ENCODE measurements at regions not wholly inside any gene's neighbourhood (a gene's known extent, or its start where the extent isn't known, plus 50 kb on each side); places are given as distances from the start of the nearest gene placed in this dataset.

DNA sequence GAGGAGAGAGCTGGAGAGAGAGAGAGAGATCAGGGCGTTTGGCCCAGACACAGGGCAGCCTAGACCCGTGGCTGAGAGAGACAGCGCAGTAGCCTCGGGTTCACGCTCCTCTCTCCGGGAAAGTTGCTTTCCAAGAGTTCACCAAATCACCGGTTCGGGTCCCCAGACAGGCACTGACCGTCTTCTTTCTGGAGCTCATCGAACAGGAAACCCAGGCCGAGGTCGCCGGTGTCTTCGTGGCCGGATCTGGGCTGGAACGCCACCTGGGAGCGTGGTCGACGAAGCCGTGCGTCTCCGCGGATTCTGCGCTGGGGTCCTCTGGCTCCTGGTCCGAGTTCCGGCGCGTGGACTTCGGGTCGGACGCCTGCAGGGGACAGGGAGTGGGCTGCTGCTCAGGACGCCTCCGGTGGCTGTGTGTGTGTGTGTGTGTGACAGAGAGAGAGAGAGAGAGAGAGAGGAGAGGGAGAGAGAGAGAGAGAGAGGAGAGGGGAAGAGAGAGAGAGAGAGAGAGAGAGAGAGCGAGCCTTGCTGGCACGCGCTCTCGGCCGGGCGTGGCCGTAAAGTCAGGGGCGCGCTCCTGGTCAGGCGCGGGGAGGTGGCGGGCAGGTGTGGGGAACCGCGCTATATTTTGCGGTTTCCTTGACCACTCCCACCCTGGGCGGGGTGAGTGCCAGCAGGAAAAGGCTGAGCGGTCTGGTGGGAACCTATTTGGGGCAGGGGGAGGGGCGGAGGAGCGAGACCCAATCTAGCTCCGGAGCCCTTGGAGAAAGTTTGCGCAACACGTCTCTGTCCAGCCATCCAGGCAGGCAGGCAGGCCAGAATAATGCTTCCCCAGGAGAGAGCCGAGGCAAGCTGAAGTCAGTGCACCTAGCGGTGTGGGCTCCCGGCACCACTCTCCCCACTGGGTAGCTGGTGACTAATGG, 62.1 kb downstream of the RHOXF2B start (continued):
- TF ChIP-seq ZNF169 (tag by site-specific recombination; IDR thresholded peaks at IDR 0.05), result no peak

- no peaks in the 10 kb centered on the region for H3K36me3 ChIP-seq (ENCODE audit: control insufficient read depth in 2 of 2, insufficient read depth in 1 of 2, low read length in 2 of 2)
- no peaks in the 10 kb centered on the region for H3K4me1 ChIP-seq (ENCODE audit: control insufficient read depth, insufficient read depth, low read length)
- no peak overlapping the region for H3K27ac ChIP-seq (ENCODE audit: extremely low read depth, low read depth, low read length)
- no peak for TF ChIP-seq PBX3 (CRISPR knock-in tag; IDR thresholded peaks at IDR 0.05)
- TF ChIP-seq ZNF433 (tag by site-specific recombination; IDR thresholded peaks at IDR 0.05; ENCODE audit: low read depth), result no peak
- no peaks in the 10 kb centered on the region for H3K9me3 ChIP-seq (ENCODE audit: control insufficient read depth, insufficient read depth, low read depth, low read length)
- ChIA-PET CTCF (interaction anchor here (0.6 to 1.5 kb wide), 4 partner anchors 20 to 351 kb away, joined by 3 to 4 read pairs (median 4); no protein-coding TSS in a partner anchor), POLR2A (interaction anchor here (0.7 kb wide), 1 partner anchor 383 kb away, joined by 4 read pairs; no protein-coding TSS in a partner anchor)
- H3K4me3 ChIP-seq (ENCODE audit: low read depth, low read length), result no peak overlapping the region
These were observed 62.9 kb downstream of the RHOXF2B start for GRCh38 chrX:120014354-120015130.

DNA sequence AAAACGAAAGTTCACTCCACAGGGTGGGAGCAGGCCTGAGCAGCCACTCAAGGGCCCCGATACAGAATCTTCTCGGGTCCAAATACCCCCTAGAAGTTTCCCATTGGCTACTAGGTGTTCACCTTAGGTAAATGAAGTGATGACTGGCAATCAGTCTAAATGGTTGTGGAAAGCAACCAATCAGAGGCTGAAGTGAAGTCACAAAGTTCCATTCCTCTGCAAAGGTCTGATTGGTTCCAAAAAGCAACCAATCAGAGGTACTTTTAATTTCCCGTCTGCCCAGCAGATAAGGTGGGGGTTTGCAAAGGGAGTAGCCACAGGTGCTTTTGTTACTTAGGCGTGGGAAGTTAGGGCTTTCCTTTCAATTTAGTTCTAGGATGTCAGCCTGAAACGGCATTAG, 58.2 kb upstream of the NKAP start:
- Histone ChIP-seq H3K36me3 (ENCODE audit: control insufficient read depth in 2 of 2, insufficient read depth in 1 of 2, low read length in 2 of 2) (no peaks in the 10 kb centered on the region), H3K27ac (ENCODE audit: extremely low read depth, low read depth, low read length) (no peak overlapping the region), H3K9me3 (ENCODE audit: control insufficient read depth, insufficient read depth, low read depth, low read length) (no peaks in the 10 kb centered on the region), H3K4me1 (ENCODE audit: control insufficient read depth, insufficient read depth, low read length) (no peaks in the 10 kb centered on the region), H3K4me3 (ENCODE audit: low read depth, low read length) (no peak overlapping the region)
- ChIA-PET CTCF (interaction anchor here (1.8 kb wide), 1 partner anchor 20 kb away, joined by 10 read pairs; no protein-coding TSS in a partner anchor), POLR2A (no interaction called here)
- no peak for TF ChIP-seq ZNF146 (tag by site-specific recombination; IDR thresholded peaks at IDR 0.05)
- no peak for TF ChIP-seq ZBTB21 (tag by site-specific recombination; IDR thresholded peaks at IDR 0.05)
- no peak for TF ChIP-seq BCL6B (tag by site-specific recombination; IDR thresholded peaks at IDR 0.05)
- TF ChIP-seq ZNF621 (tag by site-specific recombination; IDR thresholded peaks at IDR 0.05), result no peak
- no peak for TF ChIP-seq ZNF211 (tag by site-specific recombination; IDR thresholded peaks at IDR 0.05; ENCODE audit: low read depth)
- no peak for TF ChIP-seq GFI1B (tag by site-specific recombination; IDR thresholded peaks at IDR 0.05)
- no peak for TF ChIP-seq ZNF530 (tag by site-specific recombination; IDR thresholded peaks at IDR 0.05; ENCODE audit: low read depth)
- no peak for TF ChIP-seq ZNF600 (tag by site-specific recombination; IDR thresholded peaks at IDR 0.05)
- no peak for TF ChIP-seq ZNF558 (tag by site-specific recombination; IDR thresholded peaks at IDR 0.05)
- TF ChIP-seq, protein P1, sequence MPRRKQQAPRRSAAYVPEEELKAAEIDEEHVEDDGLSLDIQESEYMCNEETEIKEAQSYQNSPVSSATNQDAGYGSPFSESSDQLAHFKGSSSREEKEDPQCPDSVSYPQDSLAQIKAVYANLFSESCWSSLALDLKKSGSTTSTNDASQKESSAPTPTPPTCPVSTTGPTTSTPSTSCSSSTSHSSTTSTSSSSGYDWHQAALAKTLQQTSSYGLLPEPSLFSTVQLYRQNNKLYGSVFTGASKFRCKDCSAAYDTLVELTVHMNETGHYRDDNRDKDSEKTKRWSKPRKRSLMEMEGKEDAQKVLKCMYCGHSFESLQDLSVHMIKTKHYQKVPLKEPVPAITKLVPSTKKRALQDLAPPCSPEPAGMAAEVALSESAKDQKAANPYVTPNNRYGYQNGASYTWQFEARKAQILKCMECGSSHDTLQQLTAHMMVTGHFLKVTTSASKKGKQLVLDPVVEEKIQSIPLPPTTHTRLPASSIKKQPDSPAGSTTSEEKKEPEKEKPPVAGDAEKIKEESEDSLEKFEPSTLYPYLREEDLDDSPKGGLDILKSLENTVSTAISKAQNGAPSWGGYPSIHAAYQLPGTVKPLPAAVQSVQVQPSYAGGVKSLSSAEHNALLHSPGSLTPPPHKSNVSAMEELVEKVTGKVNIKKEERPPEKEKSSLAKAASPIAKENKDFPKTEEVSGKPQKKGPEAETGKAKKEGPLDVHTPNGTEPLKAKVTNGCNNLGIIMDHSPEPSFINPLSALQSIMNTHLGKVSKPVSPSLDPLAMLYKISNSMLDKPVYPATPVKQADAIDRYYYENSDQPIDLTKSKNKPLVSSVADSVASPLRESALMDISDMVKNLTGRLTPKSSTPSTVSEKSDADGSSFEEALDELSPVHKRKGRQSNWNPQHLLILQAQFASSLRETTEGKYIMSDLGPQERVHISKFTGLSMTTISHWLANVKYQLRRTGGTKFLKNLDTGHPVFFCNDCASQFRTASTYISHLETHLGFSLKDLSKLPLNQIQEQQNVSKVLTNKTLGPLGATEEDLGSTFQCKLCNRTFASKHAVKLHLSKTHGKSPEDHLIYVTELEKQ (tag by site-specific recombination; IDR thresholded peaks at IDR 0.05; ENCODE audit: borderline replicate concordance), result no peak
- no peak for TF ChIP-seq ZNF510 (tag by site-specific recombination; IDR thresholded peaks at IDR 0.05; ENCODE audit: insufficient replicate concordance)
- no peak for TF ChIP-seq ZNF549 (tag by site-specific recombination; IDR thresholded peaks at IDR 0.05)
- TF ChIP-seq ZFP37 (tag by site-specific recombination; IDR thresholded peaks at IDR 0.05), result no peak
- TF ChIP-seq ZNF155 (tag by site-specific recombination; IDR thresholded peaks at IDR 0.05), result no peak
- no peak for TF ChIP-seq TRIM28 (IDR thresholded peaks at IDR 0.05; ENCODE audit: borderline replicate concordance, low read length)
- TF ChIP-seq ZNF623 (tag by site-specific recombination; IDR thresholded peaks at IDR 0.05), result no peak

Measured in HEK293 (cell line).